Tibial nerve (tissue), 4 donors: ENCODE measurements at regions not wholly inside any gene's neighbourhood (a gene's known extent, or its start where the extent isn't known, plus 50 kb on each side); places are given as distances from the start of the nearest gene placed in this dataset.

Experiments used
- CTCF ChIP-seq, 5 experiments: fragments of 200-600 bp in 3 of 5; fragments of 450-650 bp in 2 of 5; sonication (generic) in 3 of 5; IDR thresholded peaks; one replicate each; pipeline ENCODE4 v1.5.1; 2016 to 2019; ENCODE audit warnings: antibody characterized with exemption in 5 of 5, mild to moderate bottlenecking in 3 of 5, moderate library complexity in 2 of 5
- EP300 ChIP-seq, 2 donors: sonication (generic); formaldehyde crosslinking; IDR thresholded peaks; one replicate each; pipeline ENCODE4 v1.6.1; 2017; ENCODE audit warnings: antibody characterized with exemption in 2 of 2, mild to moderate bottlenecking in 1 of 2
- POLR2A ChIP-seq, 2 donors: fragments of 450-650 bp; IDR thresholded peaks; one replicate each; pipeline ENCODE4 v1.6.1; 2017; ENCODE audit warnings: antibody characterized with exemption in 2 of 2, mild to moderate bottlenecking in 2 of 2, moderate library complexity in 2 of 2

GRCh38 chr2:155169317-155169716 lies 470.8 kb downstream of the KCNJ3 start:
- TF ChIP-seq CTCF (IDR thresholded peaks at IDR 0.05) (no peak), POLR2A (IDR thresholded peaks at IDR 0.05) (no peak), EP300 (IDR thresholded peaks at IDR 0.05) (no peak)
